GM12875 (cell line): ENCODE measurements at regions not wholly inside any gene's neighbourhood (a gene's known extent, or its start where the extent isn't known, plus 50 kb on each side); places are given as distances from the start of the nearest gene placed in this dataset.

Experiments used
- H3K4me3 ChIP-seq: one replicate; pipeline ENCODE4 v1.5.1; 2011; ENCODE audit warnings: low read depth, low read length, control low read depth
- TF ChIP-seq, protein P1 (sequence below): IDR thresholded peaks from 2 replicates; pipeline ENCODE4 v1.5.1; 2011; ENCODE audit warnings: low read depth, mild to moderate bottlenecking, control low read depth, inconsistent platforms, low read length, moderate library complexity, borderline replicate concordance; ENCODE audit not compliant: insufficient read depth

DNA sequence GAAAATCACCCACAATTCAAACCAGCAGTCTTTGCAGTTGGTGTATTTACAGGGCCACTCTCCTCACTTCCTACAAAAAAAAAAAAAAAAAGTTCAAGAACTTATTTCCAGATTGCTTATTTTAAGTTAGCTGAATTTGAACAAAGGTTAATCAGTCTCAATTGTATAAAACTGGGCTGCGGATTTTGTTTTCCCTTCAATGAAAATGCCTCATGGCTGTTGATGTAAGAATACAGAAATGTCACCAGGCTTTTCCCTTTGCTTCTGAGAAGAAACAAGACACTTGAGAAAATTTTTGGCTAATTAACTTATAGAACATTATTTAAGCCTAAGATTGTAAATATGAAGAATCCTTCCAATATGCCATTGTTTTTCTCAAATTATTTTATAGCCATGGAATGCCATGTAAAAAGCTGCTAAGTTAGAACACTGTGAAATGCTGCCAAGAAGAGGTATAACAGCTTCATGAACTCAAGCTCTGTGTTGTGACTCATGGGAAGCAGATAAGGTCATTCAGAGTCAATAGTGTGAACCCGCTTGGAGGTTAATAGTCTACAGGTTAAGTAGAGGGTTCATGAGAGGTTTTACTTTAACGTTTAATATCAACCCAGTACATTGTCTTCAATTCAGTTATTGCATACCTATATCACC, 84.3 kb upstream of the ABI3BP start:
- TF ChIP-seq, protein P1, sequence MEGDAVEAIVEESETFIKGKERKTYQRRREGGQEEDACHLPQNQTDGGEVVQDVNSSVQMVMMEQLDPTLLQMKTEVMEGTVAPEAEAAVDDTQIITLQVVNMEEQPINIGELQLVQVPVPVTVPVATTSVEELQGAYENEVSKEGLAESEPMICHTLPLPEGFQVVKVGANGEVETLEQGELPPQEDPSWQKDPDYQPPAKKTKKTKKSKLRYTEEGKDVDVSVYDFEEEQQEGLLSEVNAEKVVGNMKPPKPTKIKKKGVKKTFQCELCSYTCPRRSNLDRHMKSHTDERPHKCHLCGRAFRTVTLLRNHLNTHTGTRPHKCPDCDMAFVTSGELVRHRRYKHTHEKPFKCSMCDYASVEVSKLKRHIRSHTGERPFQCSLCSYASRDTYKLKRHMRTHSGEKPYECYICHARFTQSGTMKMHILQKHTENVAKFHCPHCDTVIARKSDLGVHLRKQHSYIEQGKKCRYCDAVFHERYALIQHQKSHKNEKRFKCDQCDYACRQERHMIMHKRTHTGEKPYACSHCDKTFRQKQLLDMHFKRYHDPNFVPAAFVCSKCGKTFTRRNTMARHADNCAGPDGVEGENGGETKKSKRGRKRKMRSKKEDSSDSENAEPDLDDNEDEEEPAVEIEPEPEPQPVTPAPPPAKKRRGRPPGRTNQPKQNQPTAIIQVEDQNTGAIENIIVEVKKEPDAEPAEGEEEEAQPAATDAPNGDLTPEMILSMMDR = no peak

DNA sequence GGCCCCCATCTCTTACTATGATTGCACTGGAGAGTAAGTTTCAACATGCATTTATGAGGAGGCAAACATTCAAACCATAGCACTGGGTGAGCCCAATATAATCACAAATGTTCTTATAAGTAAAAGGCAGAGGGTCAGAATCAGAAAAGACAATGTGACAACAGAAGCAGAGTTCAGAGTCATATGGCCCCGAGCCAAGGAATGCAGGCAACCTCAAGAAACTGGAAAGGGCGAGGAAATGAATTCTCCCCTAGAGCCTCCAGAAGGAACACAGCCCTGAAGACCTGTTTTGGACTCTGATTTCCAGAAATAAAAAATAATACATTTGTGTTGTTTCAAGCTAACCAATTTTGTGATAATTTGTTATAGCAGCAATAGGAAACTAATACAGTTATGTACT, 81.3 kb upstream of the ABI3BP start:
- TF ChIP-seq, protein P1 = no peak
- no peak overlapping the region for H3K4me3 ChIP-seq

More for the DNA sequence above, 84.3 kb upstream of the ABI3BP start:
- H3K4me3 ChIP-seq = no peak overlapping the region

DNA sequence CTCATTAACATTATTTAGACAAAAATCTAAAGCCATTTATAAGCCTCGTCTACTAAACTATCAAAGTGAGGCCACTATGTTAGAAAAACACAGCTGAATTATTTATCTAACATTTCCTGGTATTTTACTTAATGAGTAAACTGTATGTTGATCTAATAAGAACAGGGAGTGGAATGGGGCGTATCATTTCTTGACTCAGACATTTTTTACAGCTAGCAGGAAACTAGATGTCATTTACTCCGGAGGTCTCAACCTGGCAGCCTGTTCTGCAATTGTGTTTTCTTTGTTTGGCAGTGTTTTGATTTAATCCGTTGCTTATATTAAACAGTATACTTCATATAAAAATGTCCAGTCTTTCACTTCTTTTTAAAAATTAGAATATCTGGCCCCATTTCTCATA, 79.1 kb upstream of the ABI3BP start:
- TF ChIP-seq, protein P1 = no peak
- no peak overlapping the region for H3K4me3 ChIP-seq

DNA sequence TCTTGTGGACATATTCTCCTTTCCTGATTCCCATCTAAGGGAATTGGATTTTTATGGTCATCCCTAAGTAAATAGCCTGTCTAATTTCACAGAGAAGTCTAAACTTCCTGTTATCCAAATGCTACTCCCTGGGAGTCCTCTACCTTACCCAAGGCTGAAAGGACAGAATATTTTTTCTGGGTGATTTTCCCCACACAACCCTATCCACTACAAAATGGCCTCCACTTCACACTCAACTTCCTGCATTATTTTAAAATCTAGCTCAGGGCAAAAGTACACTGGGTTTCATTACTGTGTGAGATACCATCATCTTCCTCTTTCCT, 77.5 kb upstream of the ABI3BP start:
- H3K4me3 ChIP-seq = no peak overlapping the region
- TF ChIP-seq, protein P1 = no peak

DNA sequence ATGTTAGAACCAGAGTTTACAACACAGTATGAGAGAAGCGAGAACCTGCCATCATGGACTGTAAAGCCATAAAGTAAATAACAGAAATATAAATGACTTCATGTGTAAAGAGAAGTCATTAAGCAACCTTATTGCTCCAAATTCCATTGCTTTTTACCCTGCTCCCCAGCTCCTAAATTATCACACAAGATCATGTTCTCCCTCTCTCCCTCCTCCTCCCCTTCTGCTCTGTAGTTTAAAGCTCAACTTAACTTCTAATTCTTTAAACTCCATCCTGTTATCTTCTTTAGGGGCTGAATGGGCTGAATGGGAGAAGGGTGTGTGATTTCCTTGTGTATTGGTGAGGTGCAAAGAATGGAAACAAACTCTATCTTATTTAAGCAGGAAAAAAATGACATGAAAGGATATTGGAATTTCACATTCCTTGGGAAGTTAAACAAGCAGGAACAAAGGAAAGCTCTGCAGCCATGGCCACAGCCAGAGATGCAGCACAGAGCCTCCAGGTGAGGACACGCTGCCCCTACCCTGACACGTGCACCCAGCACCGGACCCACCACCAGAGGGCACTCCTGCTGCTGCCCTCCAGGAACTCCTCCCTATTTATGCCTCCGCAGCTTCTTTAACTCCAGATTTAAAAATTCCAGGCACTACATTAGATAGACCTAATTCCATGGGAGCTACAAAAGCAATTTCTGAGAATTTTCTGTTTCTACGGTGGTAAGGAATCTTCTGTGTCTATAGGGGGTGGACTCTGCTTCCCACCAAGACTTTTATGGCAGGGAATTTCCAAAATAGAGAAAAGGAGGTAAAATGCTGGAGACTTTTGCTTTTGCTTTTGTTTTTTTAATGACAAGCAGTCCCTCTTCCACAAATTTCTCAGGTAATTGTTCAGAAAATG, 76.9 kb upstream of the ABI3BP start:
- TF ChIP-seq, protein P1 = peak; percentile 90
- H3K4me3 ChIP-seq = no peak overlapping the region

DNA sequence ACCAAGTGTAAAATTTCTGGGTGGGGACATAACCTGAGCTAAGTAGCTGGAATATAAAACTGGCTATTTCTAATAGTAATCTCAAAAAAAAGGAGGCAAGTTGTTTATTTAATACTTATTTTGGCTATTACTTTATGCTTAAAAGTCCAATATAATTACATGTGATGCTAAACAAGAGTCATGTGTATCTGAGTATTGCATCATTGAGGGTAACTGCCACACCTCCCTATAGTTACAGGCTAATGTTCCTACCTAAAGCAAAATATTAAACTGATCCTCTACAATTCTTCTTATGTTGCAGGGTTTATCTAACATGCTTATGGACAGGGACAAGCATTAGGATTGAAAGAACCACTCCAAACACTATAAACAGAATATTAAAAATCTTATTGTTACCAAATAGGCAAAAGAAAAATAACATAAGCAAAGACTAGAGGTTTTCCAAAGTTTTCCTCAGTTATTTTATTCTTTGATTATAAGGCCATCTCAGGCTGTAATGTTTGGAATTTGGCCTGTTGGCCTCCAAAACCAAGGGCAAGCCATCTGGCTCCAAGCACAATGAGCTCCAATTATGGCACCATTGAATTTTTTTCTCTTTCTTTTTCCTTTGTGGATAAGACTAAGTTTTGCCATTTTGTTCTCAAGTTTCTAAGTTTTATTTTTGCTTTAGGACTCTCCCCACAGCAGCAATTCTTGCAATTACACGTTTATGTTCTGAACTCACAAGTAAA, 75.8 kb upstream of the ABI3BP start:
- TF ChIP-seq, protein P1 = no peak
- H3K4me3 ChIP-seq = no peak overlapping the region
